Hindlimb muscle (tissue), 1 donor: ENCODE measurements at regions not wholly inside any gene's neighbourhood (a gene's known extent, or its start where the extent isn't known, plus 50 kb on each side); places are given as distances from the start of the nearest gene placed in this dataset.

Experiments used
- DNase-seq: peaks from one replicate; pipeline ENCODE4 v3.0.0-alpha.2; 2013

DNA sequence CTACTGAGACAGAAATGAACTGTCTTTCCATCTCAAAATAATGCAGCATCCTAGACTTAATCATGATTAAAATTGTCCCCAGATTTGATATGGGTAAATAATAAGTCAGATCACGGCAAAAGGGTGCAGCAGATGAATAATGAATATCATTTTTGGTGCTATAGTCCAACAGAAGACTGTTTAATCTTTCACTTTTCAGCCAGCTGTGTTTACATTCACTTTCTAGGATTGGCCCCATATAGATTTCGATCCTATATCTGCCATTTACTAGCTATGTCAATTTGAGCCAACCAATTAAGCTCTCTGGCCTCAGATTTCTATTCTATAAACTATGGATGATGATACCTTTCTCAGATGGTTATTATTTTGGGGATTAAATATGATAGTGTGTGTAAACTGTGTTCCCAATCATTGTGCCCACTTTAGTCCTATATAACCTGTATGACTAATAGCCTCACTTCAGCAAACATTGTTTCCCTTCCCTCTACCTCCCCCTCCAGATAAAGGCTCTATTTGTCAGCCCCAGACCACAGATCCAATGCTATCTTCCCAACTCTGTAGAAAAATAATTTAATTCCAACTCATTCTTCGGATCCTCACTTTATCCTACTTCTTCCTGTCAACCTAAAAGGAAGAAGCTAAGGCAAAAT, 53.6 kb upstream of the NT5E start:
- no peak for DNase-seq

DNA sequence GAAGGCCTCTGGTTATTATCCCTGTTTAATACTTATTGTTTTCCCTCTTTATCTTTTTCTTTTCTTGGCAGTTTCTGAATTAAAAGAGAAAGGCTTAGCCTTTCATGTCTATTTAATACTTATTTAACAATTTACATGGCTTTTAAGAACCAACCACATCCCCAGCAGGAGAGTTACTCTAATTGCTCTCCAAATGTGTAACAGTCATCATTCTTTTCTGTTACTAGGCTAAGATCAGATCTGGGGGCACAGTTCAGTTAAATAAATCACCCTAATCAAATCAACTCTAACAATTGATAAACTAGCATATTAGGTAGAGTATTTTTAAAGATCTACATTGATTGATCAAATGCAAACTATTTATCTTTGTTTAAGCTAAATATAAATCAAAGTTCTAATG, 54.1 kb upstream of the NT5E start:
- DNase-seq, result no peak

DNA sequence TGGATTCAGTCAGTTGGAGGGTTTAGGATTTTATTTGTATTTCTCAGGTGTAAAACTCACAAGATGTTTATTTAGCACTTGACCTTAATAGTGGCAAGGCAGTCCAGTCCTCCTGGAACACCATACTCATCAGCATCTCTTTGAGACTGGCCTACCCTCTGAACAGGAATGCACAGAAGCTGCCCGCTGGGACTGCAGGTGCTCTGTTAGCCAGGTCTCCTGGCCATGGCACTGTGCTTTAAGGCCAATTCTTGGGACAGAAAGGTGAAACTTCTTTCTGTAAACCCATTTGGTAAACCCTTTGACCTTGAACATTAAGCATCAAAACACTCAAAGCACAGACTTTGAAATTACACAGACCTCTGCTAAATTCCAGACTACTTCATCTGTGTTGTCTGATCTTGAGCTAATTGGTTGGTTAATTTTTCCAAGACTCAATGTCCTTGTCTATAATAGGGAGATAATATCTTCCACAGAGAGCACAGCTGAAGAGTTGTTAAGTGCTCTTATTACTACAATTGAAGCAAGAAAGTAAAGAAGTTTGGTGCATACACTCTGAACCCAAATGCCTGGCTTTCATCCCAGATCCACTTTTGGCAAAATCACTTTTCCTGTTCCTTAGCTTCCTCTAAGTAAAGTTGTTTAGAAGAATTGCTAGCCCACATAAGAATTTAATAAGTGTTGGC, 54.9 kb upstream of the NT5E start:
- peak; percentile 47 for DNase-seq

DNA sequence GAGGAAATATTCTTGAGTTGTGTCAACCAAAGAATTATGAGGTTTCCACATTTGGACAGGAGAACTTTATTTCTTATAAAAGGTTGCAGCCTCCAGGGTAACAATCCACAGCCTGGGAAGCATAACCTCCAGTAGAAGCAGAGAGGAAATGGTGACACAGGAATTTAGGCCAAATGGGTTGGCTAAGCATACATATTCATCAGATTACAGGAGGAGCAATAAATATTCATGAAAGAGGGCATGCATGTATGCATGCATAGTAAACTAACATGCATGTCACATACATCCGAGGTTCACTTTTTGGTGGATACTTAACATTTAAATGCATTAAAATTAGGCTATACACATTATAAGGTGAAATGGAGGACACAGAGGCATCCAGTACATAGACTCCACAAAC, 55.7 kb upstream of the NT5E start:
- DNase-seq, result no peak

DNA sequence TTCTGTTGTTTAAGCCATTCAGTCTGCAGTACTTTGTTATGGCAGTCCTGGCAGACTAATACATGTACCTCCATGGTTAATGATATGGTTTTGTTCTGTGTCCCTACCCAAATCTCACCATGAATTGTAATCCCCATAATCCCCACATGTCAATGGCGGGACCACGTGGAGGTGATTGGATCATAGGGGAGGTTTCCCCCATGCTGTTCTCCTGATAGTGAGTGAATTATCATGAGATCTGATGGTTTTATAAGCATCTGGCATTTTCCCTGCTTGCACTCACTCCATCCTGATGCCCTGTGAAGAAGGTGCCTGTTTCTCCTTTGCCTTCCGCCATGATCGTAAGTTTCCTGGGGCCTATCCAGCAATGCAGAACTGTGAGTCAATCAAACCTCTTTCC, 57.5 kb upstream of the NT5E start:
- no peak for DNase-seq

DNA sequence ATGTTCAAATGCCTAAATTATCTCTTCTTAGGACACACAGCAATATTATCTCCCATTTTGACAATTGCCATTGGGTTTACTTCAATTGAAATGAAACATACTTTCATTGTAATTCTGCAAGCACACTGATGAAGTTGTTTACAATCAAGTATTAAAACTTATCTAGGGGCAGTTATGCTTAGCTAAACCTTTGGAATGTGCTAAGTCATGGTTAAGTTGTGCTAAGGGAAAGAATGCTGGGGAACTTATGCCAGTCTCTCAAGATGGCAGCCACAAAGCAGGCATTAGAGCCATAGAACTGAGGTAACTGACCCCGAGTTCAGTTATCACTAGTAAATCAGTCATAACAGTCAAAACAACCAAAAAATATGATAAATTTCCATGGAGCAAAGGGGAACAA, 59.1 kb upstream of the NT5E start:
- DNase-seq, result no peak

DNA sequence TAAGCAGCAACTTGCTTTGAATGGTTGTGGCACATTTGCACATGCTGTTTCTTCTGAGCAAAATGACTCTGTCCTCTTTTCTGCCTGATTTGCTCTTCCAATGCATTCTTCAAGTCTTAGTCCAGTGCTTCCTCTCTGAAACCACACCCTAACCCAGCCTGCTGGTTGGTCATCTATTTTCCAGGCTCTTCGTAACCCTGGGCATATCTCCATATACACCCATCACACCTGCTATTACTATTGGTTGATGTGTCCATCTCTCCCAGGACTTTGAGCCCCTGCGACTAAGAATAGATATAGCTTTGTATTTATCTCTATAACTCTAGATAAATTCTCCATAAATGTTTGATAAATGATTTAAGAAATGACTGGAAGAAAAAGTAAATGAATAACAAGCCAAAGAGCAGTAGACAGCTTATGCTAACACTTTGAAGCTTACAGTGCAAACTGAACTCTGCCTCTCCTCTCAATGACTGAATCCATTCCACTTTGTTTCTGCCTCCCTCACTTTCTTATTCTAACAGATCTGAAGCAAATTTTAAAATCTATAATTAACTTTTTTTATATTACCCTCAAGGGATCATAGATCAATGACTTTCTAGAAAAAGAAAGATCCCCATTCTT, 59.7 kb upstream of the NT5E start:
- no peak for DNase-seq

DNA sequence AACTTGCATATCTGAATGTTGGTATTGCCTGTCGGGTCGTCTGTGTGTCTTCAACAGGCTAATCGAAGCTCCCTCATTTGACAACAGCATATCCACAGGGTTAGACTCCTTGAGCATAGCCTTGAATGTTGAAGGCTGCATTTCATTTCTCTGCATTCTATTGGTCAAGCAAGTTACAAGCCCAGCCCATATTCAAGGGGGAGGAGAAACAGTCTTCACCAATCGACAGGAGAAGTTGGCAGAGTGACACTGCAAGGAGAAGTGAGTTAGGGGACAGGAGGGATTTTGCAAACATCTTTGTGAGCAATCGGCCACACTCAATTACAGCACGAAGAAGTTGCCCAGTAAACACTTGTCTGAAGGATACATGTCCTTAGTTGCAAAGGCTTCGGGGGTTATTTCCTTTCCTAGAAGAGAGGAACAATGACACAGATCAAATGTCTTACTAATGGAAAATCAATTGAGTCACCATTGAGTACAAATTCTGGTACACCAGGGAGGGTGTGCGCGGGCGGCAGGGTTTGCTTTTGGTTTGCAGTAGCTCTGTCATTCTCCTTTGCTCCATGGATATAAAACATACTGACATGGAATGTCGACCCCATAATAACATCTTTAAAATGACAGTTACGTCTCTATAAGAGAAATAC, 60.6 kb upstream of the NT5E start:
- no peak for DNase-seq

DNA sequence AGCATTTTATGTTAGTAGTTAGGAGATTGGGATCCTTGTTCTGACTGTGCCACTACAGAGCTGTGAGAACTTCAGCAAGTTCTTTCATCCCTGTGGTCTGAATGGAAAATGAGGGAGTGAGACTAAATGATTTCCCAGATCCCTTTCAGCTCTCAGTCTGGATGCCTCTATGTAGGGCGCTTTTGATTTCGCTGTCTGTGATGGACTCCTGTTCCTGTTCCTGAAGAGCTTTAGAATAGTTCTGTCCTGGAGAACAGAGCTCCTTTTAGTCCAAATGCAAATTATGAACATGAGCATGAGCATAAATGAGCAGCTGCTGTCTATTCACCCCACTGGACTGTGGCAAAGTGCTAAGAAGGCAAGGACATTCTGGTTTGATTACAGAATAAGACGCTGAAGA, 61.4 kb upstream of the NT5E start:
- DNase-seq, result no peak

DNA sequence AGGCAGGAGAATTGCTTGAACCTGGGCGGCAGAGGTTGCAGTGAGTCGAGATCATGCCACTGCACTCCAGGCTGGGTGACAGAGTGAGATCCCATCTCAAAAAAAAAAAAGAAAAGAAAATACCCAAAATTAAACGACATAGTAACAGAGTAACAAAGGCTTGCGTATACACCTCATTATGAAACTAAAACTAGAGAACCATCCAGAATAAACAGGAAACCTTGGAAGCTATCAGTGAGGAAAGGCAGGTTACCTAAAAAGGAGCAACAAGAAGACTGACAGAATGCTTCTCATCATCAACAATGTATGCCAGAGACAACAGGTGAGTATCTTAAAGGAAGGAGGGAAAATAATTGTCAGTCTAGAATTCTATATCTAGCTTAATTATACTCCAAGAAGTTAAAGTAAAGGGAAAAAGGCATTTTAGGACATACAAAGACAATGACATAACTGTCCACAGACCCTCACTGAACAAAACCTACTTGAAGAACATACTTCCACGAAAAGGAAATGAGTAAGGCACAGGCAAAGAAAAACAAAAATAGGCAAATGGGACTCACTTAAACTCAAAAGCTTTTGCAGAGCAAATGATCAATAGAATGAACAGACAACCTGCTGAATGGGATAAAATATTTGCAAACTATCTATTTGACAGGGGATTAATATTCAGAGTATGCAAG, 64.1 kb upstream of the NT5E start:
- DNase-seq, result no peak

DNA sequence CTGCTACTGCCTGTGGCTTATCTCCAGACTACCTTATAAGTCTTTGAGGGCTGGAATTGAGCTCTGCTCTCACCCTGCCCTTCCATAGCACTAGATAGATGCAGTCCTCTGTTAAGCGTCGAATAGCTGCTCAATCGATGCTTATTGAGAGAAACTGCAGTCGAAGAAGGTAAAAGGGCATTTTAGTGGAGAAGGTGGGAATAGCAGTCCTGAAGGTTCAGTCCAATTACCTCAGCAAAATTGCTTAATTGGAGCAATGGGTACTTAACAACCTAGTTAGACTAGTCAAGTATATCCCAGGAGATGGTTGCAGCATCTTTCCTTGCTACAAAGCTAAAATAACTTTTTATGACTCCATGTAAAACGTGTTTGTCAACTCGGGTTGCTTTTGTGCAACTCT, 66.8 kb upstream of the NT5E start:
- no peak for DNase-seq

DNA sequence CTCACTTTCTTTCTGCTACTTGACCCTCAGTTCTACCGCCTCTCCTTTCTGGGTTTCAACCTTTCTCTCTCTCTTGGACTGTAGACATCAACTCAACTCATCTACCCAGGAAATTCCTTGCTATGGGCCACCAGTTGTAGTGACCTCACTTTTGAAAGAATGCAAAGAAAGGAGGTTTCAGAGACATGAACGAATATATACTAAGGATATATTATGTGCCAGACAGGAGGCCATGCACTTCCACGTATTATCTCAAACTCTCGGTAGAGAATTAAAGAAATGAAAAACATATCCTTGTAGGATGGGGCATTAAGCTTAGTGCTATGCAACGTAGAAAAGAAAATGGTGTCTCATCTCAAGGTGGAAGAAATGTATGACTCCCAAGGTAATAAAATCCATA, 67.3 kb upstream of the NT5E start:
- no peak for DNase-seq

DNA sequence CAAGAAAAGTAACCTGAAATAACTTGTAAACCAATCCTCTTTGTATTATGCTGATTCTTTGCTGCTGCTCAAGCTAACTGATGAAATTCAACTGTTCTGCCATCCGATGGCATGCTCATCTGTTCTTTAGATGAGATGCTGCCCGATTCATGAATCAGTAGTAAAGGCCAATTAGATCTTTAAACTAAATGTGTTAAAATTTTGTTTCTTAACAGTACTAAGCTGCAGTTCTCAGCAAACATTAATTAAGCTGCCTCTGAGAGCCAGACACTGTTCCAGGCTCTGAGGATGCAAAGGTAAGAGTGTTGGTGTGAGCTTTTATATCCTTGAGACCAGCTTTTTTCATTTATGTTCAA, 77.0 kb upstream of the NT5E start:
- DNase-seq, result no peak

DNA sequence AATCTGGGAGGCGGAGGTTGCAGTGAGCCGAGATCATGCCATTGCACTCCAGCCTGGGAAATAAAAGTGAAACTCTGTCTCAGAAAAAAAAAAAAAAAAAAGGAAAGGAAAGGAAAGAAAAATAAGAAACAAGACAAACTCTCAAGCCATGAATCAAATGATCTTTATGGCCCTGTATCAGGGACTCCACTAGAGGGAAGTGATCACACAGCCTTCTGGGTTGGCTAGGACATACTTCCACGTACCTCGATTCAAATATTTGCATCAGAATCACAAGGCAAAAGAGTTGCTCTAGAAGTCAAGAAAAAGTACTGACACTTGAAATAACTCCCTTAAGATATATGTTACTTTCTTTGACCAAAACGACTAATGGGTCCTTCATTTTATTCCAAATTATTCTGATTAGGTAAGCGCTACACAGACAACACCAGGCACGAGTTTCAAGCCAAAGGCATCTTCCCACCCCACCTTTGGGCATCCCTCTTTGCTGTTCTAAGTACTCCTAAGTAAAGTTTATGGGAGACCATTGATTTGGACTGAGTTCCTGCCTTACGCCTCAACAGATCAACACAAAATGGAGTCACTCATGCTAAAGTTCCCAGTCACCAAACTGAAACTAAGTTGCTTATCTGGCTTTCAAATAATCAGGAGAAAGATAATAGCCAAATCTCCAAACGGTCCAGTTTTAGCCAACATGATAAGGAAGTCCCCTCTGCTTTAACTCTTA, 77.5 kb upstream of the NT5E start:
- no peak for DNase-seq

DNA sequence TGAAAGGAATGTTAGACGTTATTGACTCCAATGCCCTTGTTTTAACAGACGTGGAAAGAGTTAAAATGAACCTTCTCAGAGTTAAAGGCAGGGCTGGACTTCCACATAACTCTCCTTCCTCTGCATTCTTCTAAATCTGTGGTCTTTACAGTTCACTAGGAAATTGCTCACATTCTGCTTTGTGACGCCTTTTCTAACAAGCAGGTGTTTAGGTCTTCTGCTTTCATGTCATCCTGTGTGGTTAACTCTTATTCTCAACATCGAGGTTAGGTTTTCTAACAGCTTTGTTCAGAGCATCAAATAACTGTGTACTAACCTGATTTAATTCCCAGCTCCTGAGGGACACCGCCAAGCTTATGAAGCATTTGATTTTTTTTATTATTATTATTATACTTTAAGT, 81.3 kb upstream of the NT5E start:
- DNase-seq, result no peak

DNA sequence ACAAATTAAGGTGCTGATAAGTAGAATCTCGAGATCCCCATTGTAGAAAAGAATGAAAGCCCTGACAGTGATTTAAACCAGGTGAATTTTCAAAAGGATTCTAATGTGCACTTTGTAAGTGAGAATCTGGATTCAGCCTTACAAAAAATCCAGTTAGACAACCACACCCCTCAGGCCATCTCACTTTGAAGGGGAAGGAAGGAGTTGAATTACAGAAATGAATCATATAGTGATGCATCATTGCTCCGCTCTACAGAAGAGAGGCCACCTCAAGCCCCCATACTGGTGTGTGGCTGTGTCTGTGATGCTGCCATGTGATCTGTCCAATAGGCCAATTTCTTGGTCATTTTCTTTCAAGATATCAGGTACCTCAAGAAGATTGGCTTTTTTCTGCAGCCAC, 85.5 kb upstream of the NT5E start:
- DNase-seq, result no peak

DNA sequence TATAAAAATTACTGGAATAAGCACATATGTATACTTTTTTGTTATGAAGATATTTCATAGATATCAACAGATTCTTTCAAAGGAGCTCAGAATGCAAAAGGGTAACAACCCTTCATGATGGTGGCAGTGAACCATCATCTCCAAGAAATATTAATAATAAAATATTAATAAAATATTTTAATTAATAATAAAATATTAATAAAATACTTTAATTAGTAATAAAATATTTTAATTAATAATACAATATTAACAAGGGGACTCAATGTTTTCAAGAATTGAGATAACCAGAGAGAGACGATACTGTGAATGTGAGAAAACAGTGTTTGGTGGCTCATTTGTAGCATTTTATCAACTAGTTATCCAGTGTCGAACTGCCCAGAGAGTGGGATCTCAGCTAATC, 86.0 kb upstream of the NT5E start:
- DNase-seq, result no peak

DNA sequence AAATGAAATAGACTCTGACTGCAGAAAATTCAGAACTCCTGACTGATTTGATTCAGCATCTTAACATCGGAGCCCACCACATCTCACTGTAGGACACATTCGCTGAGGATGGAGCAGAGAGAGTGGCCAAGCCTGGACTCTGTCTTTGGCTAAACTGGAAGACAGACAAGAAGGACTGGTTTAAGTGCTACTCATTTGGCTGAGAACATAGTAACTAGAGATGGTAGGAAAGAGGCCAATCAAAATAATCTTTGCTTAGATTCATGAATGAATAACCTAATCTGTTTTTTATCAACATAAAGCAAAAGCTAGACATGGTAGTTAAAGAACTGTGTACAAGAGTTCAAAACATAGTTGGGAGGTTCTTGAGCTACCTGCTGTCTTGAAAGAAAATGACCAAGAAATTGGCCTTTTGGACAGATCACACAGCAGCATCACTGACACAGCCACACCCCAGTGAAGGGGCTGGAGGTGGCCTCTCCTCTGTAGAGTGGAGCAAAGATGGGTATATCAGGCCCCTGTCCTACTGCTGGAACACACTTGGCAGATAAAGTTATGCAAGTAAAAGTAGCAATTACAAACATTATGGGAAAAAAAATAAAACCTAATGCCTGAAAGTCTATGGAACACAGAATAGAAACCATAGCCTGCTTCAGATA, 87.1 kb upstream of the NT5E start:
- DNase-seq, result no peak

DNA sequence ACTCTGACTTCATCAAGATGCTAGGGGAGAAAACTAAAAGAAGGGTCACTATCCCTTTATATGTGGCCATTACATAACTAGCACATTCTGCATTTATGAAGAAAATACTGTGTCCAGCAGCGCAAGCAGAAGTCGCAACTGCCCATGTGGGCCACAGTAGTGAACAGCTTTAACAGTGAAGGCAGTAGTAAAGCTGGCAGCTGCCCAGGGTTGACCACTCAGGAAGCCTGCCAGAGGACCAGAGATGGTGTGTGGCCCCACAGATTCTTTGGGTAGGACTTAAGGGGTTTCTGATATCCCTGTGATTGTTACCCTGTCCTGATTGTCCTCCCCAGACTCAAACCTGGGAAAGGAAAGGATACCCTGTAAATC, 88.3 kb upstream of the NT5E start:
- DNase-seq, result no peak

DNA sequence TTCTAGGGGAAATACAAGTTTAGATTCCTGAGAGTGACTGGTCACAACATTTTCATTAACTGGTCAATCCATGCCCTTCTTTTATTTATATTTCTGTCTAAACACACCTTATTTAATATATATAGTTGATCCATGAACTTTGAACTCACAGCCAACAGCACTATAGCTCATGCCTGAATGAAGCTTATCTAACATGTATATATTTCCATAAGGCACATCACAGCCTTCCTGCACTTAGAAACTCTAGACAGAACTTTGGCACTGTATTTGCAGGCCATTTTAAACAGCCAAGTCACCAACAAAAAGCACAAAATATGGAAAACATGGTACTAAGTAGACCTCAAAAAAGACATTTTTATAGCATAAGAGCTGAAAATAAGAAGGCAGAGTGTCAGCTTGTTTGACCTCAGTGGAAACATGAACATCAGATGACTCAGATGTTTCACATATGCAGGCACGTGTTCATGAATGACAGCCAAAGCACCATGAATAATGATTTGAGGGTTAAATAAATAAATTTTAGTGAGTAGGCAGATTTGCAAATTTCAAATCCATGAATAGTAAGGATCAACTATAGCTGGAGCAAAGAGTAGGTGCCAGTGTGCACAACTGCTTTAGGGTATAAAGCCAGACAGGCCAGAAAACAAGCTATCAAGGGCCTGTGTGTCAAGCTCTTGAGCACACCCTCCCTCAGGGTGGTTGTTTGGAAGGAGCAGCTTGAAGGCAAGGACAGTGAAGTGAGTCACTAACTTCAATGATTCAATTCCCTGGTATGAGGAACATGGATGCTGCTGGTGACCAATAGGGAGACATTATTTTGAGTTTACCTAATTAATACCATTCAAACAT, 88.9 kb upstream of the NT5E start:
- DNase-seq, result no peak

DNA sequence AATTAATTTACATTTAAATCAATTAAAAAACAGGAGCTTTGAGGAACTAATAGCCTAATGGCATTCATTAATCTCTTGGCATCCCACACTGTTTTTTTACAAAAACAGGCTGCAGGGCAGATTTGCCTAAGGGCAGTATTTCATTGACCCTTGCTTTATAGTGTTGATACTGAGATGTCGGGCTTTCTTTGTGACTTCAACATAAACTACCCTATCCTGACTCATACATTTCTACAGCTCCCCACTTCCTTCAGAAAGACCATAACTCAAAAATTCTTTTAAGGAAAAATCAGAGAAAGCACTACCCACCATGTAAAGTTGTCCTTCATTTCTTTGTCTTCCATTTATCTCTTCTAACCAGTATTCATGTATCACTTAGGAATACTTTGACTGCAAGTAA, 92.2 kb upstream of the NT5E start:
- no peak for DNase-seq
